Glutamatergic neuron (in vitro differentiated cells): ENCODE measurements at regions not wholly inside any gene's neighbourhood (a gene's known extent, or its start where the extent isn't known, plus 50 kb on each side); places are given as distances from the start of the nearest gene placed in this dataset.

ENCODE experiments used
- DNase-seq: peaks from one replicate; pipeline ENCODE4 v3.0.0; 2022
- H3K27ac Mint-ChIP-seq: one replicate; pipeline ENCODE4 v1.8.0; 2020; ENCODE audit warnings: mild to moderate bottlenecking, mixed read lengths, inconsistent platforms; ENCODE audit not compliant: unreplicated experiment
- H3K27me3 Mint-ChIP-seq: one replicate; pipeline ENCODE4 v1.8.0; 2020; ENCODE audit warnings: mild to moderate bottlenecking, moderate library complexity, mixed read lengths, inconsistent platforms; ENCODE audit not compliant: unreplicated experiment
- H3K36me3 Mint-ChIP-seq: one replicate; pipeline ENCODE4 v1.8.0; 2020; ENCODE audit warnings: mild to moderate bottlenecking, mixed read lengths, inconsistent platforms; ENCODE audit not compliant: unreplicated experiment
- H3K4me1 Mint-ChIP-seq: one replicate; pipeline ENCODE4 v1.8.0; 2020; ENCODE audit warnings: mild to moderate bottlenecking, low read depth, mixed read lengths, inconsistent platforms; ENCODE audit not compliant: unreplicated experiment
- H3K4me3 Mint-ChIP-seq: one replicate; pipeline ENCODE4 v1.8.0; 2020; ENCODE audit warnings: mild to moderate bottlenecking, mixed read lengths, inconsistent platforms; ENCODE audit not compliant: unreplicated experiment
- H3K9me3 Mint-ChIP-seq: one replicate; pipeline ENCODE4 v1.8.0; 2020; ENCODE audit warnings: mild to moderate bottlenecking, moderate library complexity, mixed read lengths, inconsistent platforms; ENCODE audit not compliant: unreplicated experiment
- TF ChIP-seq, protein P1 (sequence below): fragments of 200-600 bp; sonication (generic); IDR thresholded peaks from one replicate; pipeline ENCODE4 v1.5.0; 2021; ENCODE audit not compliant: partially characterized antibody, unreplicated experiment

GRCh38 chr1:18004278-18004677, 103.3 kb upstream of the IGSF21 start:
- no peaks in the 10 kb centered on the region for H3K4me1 Mint-ChIP-seq
- H3K9me3 Mint-ChIP-seq = peaks cover 3% of the 10 kb centered on the region
- H3K4me3 Mint-ChIP-seq = no peak overlapping the region
- TF ChIP-seq, protein P1, sequence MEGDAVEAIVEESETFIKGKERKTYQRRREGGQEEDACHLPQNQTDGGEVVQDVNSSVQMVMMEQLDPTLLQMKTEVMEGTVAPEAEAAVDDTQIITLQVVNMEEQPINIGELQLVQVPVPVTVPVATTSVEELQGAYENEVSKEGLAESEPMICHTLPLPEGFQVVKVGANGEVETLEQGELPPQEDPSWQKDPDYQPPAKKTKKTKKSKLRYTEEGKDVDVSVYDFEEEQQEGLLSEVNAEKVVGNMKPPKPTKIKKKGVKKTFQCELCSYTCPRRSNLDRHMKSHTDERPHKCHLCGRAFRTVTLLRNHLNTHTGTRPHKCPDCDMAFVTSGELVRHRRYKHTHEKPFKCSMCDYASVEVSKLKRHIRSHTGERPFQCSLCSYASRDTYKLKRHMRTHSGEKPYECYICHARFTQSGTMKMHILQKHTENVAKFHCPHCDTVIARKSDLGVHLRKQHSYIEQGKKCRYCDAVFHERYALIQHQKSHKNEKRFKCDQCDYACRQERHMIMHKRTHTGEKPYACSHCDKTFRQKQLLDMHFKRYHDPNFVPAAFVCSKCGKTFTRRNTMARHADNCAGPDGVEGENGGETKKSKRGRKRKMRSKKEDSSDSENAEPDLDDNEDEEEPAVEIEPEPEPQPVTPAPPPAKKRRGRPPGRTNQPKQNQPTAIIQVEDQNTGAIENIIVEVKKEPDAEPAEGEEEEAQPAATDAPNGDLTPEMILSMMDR = no peak
- H3K27me3 Mint-ChIP-seq = peaks cover 6% of the 10 kb centered on the region
- DNase-seq = no peak
- no peak overlapping the region for H3K27ac Mint-ChIP-seq
- H3K36me3 Mint-ChIP-seq = no peaks in the 10 kb centered on the region

DNA sequence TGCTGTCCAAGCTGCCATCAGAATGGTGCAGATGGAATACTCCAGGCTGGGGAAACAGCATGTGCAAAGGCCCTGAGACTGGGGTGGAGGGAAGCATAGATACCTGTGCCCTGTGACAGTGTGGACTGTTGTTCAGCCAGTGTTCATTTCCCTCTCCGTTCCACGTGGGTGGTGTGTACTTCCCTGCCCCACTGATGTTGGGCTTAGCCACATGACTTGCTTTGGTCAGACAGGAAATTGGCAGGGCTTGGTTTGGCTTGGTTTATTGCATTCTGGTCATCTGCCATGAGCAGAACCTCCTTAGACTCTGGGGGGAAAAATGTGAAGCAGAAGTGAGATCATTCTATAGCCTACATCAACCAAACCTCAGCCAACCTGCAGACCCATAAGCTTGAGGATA, 102.4 kb upstream of the IGSF21 start:
- Mint-ChIP-seq H3K27ac (no peak overlapping the region), H3K36me3 (no peaks in the 10 kb centered on the region), H3K9me3 (peaks cover 1% of the 10 kb centered on the region), H3K27me3 (peaks cover 6% of the 10 kb centered on the region), H3K4me3 (no peak overlapping the region), H3K4me1 (peaks cover 2% of the 10 kb centered on the region)
- DNase-seq = no peak
- TF ChIP-seq, protein P1 = no peak

DNA sequence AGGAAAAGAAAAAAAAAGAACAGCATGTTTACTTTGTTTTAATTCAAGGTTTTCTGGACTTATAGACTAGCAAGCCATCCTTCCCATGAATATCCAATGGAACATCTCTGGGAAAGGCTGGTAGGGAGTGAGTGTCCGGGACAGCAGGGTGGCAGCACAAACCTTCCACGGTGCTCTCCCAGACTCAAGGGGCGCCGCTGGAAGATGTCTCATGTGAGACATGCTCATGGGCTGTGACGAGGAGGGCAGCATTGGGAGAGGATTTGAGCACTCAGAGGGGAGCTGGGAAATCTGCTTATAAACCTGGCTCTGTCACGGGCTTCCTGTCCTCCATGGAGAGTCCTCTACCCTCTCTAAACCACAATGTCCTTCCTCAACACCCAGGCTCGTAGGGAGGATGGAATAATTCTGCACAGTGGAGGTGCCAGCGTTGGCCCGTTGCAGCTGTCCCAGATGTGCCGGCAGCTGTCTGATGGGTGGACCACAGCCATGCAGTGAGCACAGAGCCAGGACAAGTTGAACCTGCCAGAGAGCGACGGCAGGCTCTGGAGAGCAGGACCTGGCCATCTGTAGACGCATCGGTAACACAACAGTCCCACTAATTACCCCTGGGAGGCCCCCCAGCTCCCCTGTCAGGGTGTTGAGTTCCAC, 100.1 kb upstream of the IGSF21 start:
- H3K27ac Mint-ChIP-seq = no peak overlapping the region
- no peaks in the 10 kb centered on the region for H3K36me3 Mint-ChIP-seq
- peaks cover 2% of the 10 kb centered on the region for H3K4me1 Mint-ChIP-seq
- TF ChIP-seq, protein P1 = no peak
- H3K27me3 Mint-ChIP-seq = peaks cover 6% of the 10 kb centered on the region
- DNase-seq = no peak
- H3K9me3 Mint-ChIP-seq = peaks cover 3% of the 10 kb centered on the region
- no peak overlapping the region for H3K4me3 Mint-ChIP-seq

DNA sequence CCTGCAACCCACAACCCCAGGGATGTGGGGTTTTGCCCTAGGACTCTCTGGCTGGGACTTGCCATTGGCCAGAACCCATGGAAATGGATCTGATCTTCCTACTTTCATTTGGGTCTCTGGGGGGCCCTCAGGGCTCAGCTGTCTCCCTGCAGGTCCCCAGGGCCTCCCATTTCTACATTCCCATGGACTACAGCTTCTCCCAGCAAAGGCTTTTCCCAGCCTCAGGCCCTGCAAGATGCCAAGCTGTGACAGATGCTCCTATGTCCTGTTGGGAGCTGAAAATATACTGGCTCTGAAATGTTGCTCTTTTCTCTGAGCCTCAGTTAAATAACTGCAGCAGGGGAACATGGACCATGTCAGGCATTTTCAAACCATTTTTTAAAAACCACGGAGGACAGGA, 99.5 kb upstream of the IGSF21 start:
- no peak for DNase-seq
- TF ChIP-seq, protein P1 = no peak
- H3K36me3 Mint-ChIP-seq = no peaks in the 10 kb centered on the region
- H3K27me3 Mint-ChIP-seq = peaks cover 7% of the 10 kb centered on the region
- H3K4me1 Mint-ChIP-seq = peaks cover 2% of the 10 kb centered on the region
- no peak overlapping the region for H3K27ac Mint-ChIP-seq
- H3K9me3 Mint-ChIP-seq = peaks cover 3% of the 10 kb centered on the region
- no peak overlapping the region for H3K4me3 Mint-ChIP-seq

- H3K4me1 Mint-ChIP-seq = peaks cover 4% of the 10 kb centered on the region
- peaks cover 3% of the 10 kb centered on the region for H3K9me3 Mint-ChIP-seq
- TF ChIP-seq, protein P1 = no peak
- no peak overlapping the region for H3K4me3 Mint-ChIP-seq
- H3K27ac Mint-ChIP-seq = no peak overlapping the region
- H3K27me3 Mint-ChIP-seq = peaks cover 4% of the 10 kb centered on the region
- no peaks in the 10 kb centered on the region for H3K36me3 Mint-ChIP-seq
- no peak for DNase-seq
Measured at GRCh38 chr1:18009055-18009454, 98.5 kb upstream of the IGSF21 start.
